ENCODE measurements at regions not wholly inside any gene's neighbourhood (a gene's known extent, or its start where the extent isn't known, plus 50 kb on each side); places are given as distances from the start of the nearest gene placed in this dataset.

DNA sequence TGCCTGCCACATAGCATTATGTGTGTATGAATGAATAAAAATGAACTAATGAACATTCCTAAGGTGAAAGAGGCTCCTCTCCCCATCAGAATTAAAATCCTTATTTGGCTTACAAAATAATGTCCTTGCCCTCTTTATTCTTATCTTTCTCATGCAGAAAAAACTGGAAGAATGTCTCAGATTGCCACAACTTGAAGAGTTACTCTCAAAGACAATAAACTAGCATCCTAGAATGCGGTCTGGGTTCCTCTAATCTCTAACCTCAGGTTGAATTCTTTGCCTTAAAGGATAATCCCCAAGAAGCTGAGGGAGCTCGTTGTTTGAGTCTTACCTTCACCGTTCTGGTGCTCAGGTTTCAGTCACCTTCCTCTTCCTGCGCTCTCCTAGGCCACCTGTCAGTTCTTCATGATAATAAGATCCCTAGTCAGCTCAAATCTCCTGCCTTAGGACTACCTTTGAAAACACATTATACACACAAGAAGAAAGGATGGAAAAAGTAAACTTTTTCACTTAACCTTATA is 147.1 kb downstream of the PHLDA1 start:
- no peak overlapping the region for H3K4me3 Mint-ChIP-seq
- no peaks in the 10 kb centered on the region for H3K9me3 Mint-ChIP-seq
- no peaks in the 10 kb centered on the region for H3K4me1 Mint-ChIP-seq
- no peak overlapping the region for H3K27ac Mint-ChIP-seq
- DNase-seq, result no peak
- H3K27me3 Mint-ChIP-seq (ENCODE audit: low read depth in 3 of 3), result peaks cover 5 to 18% (median 10%) of the 10 kb centered on the region in 3 donors
- no peaks in the 10 kb centered on the region for H3K36me3 Mint-ChIP-seq

GRCh38 chr12:75883241-75883640 is 148.3 kb downstream of the PHLDA1 start:
- no peaks in the 10 kb centered on the region for H3K36me3 Mint-ChIP-seq
- no peaks in the 10 kb centered on the region for H3K9me3 Mint-ChIP-seq
- peaks cover 2 to 15% (median 4%) of the 10 kb centered on the region in 3 donors for H3K27me3 Mint-ChIP-seq (ENCODE audit: low read depth in 3 of 3)
- DNase-seq, result no peak
- no peak overlapping the region for H3K27ac Mint-ChIP-seq
- no peak overlapping the region for H3K4me3 Mint-ChIP-seq
- H3K4me1 Mint-ChIP-seq, result no peaks in the 10 kb centered on the region

DNA sequence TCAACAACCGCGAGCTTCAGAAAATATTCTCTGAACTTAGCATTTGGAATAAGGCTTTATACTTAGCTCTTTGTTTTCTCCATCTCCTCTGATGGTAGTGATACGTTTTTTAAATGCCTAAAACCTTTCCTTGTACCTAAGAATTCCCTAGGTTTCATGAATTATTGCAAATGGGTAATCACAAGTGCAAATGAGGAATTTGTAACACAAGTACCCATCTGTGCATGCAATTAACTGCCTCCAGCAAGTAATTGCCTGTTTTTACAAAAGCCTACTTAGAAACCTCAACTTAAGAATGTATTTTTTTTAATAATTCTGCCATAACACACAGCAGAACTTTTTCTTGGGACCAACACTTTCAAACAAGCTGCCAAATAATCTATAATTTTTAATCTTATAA is 149.2 kb downstream of the PHLDA1 start:
- H3K36me3 Mint-ChIP-seq, result no peaks in the 10 kb centered on the region
- no peak overlapping the region for H3K4me3 Mint-ChIP-seq
- H3K27ac Mint-ChIP-seq, result no peak overlapping the region
- H3K27me3 Mint-ChIP-seq (ENCODE audit: low read depth in 3 of 3), result peaks cover 2 to 14% (median 4%) of the 10 kb centered on the region in 3 donors
- no peaks in the 10 kb centered on the region for H3K9me3 Mint-ChIP-seq
- DNase-seq, result no peak
- no peaks in the 10 kb centered on the region for H3K4me1 Mint-ChIP-seq

DNA sequence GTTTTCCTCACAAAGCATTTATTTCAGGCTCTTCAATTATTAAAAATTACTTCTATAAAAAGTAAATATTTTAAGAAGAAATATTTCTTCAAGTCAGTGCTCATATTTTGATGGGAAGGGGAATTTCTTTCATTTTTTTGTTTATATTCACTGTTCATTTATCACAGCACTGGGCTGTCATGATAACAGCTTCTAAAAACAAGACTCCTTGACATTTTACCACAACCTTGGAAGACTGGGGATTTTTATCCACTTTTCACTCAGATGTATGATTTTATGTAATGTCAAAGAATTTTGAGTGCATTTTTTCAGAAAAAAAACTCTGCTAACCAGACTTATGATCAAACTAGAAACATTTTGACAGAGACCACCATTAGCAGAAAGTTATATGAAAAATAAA is 149.7 kb downstream of the PHLDA1 start:
- Mint-ChIP-seq H3K4me1 (no peaks in the 10 kb centered on the region), H3K36me3 (no peaks in the 10 kb centered on the region), H3K27me3 (ENCODE audit: low read depth in 3 of 3) (peaks cover 2 to 14% (median 4%) of the 10 kb centered on the region in 3 donors), H3K4me3 (no peak overlapping the region), H3K27ac (no peak overlapping the region), H3K9me3 (no peaks in the 10 kb centered on the region)
- no peak for DNase-seq

DNA sequence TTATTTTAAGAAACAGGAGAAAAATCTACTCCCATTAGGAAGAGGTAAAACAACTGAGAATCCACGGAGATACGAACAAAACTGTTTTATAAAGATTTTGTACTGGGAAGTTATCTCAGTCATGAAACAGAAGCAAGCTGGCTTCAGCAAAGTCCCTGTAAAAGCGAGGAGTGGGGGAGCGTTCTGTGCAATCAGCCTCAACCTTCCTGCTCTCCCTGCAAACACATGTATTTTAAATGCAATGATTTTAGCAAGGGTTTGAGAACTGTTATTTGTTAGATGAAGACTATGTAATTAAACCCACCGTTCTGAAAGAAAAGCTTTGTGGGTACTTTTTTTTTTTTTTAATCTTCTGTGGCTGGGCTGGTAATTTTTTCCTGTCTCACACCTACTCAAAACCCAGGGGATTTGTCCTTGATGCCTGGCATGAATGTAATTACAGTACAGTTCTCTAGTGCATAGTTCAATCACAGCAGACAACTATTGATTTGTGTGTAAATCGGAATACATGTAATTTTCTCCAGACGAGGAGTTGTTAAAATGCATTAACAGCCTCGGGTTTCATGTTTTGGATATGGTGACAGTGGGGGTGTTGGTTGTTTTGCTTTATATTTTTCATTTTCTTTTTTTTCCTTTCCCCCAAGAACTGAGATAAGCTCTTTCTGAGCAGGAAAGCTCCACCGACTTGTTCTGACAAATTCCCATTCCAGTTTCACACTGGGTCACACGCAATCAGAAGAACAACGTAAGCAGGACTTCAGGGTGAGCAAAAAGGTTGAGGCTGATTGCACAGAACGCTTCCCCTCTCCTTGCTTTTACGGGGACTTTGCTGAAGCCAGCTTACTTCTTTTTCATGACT is 153.6 kb downstream of the PHLDA1 start:
- no peak overlapping the region for H3K27ac Mint-ChIP-seq
- H3K4me1 Mint-ChIP-seq, result no peaks in the 10 kb centered on the region
- H3K4me3 Mint-ChIP-seq, result no peak overlapping the region
- H3K36me3 Mint-ChIP-seq, result no peaks in the 10 kb centered on the region
- no peaks in the 10 kb centered on the region for H3K9me3 Mint-ChIP-seq
- H3K27me3 Mint-ChIP-seq (ENCODE audit: low read depth in 3 of 3), result peaks cover 0 to 17% (median 0%) of the 10 kb centered on the region in 3 donors
- no peak for DNase-seq

- H3K27ac Mint-ChIP-seq, result no peak overlapping the region
- no peaks in the 10 kb centered on the region for H3K36me3 Mint-ChIP-seq
- no peak for DNase-seq
- no peaks in the 10 kb centered on the region for H3K9me3 Mint-ChIP-seq
- H3K4me3 Mint-ChIP-seq, result no peak overlapping the region
- H3K27me3 Mint-ChIP-seq (ENCODE audit: low read depth in 3 of 3), result peaks cover 0 to 21% (median 0%) of the 10 kb centered on the region in 3 donors
- no peaks in the 10 kb centered on the region for H3K4me1 Mint-ChIP-seq
Observed at GRCh38 chr12:75876832-75877762, 154.5 kb downstream of the PHLDA1 start.

- Mint-ChIP-seq H3K4me3 (no peak overlapping the region), H3K36me3 (no peaks in the 10 kb centered on the region), H3K4me1 (no peaks in the 10 kb centered on the region), H3K27ac (no peak overlapping the region), H3K27me3 (ENCODE audit: low read depth in 3 of 3) (peaks cover 0 to 15% (median 0%) of the 10 kb centered on the region in 3 donors), H3K9me3 (no peaks in the 10 kb centered on the region)
- no peak for DNase-seq
Observed at GRCh38 chr12:75874441-75874840, 157.1 kb downstream of the PHLDA1 start.

DNA sequence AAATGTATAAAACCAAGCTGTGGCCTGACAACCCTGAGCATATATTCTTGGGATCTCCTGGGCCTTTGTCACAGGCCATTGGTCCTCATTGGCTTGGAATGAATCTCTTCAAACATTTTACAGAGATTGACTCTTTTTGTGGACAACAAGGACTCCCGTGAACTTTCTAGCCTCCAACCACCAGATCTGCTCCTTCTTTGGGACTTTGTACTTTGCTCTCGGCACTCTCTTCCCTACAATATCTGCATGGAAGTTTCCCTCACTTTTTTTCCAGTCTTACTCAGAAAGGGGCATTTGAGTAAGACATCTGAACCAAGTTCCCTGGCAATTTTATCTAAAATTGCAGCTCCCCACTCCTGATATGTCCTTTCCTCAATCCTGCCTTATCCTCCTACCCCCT is 158.8 kb downstream of the PHLDA1 start:
- no peak overlapping the region for H3K27ac Mint-ChIP-seq
- H3K36me3 Mint-ChIP-seq, result no peaks in the 10 kb centered on the region
- H3K27me3 Mint-ChIP-seq (ENCODE audit: low read depth in 3 of 3), result peaks cover 0 to 15% (median 0%) of the 10 kb centered on the region in 3 donors
- no peak for DNase-seq
- no peaks in the 10 kb centered on the region for H3K4me1 Mint-ChIP-seq
- H3K9me3 Mint-ChIP-seq, result no peaks in the 10 kb centered on the region
- no peak overlapping the region for H3K4me3 Mint-ChIP-seq

DNA sequence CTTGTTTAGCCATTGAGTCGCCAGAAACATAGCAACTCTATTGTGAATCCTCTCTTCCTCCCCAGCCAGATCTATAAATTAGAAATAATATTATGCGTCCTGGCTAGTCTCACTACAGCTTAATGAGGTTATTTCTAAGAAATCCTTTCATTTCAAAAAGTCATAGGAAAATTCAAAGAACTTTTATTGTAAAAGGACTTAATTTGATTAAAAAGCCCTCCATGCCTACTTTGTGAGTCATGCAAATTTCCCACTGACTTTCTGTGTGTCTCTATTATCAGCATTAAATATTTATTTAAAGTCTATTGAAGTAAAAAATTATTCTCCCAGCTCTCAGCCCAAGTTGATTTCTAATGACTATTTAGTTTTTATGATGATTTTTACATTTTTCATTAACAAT is 160.7 kb downstream of the PHLDA1 start:
- Mint-ChIP-seq H3K4me1 (no peaks in the 10 kb centered on the region), H3K4me3 (no peak overlapping the region), H3K9me3 (no peaks in the 10 kb centered on the region), H3K27ac (no peak overlapping the region), H3K27me3 (ENCODE audit: low read depth in 3 of 3) (peaks cover 0 to 14% (median 1%) of the 10 kb centered on the region in 3 donors), H3K36me3 (no peaks in the 10 kb centered on the region)
- DNase-seq, result no peak

- Mint-ChIP-seq H3K27ac (no peak overlapping the region), H3K4me1 (no peaks in the 10 kb centered on the region), H3K9me3 (no peaks in the 10 kb centered on the region), H3K27me3 (ENCODE audit: low read depth in 3 of 3) (peaks cover 0 to 7% (median 1%) of the 10 kb centered on the region in 3 donors), H3K36me3 (no peaks in the 10 kb centered on the region), H3K4me3 (no peak overlapping the region)
- DNase-seq, result no peak
Observed at GRCh38 chr12:75868501-75868900, 163.1 kb downstream of the PHLDA1 start.

GRCh38 chr12:75865315-75865714 is 166.3 kb downstream of the PHLDA1 start:
- Mint-ChIP-seq H3K4me3 (no peak overlapping the region), H3K27me3 (ENCODE audit: low read depth in 3 of 3) (peaks cover 0 to 2% (median 1%) of the 10 kb centered on the region in 3 donors), H3K9me3 (no peaks in the 10 kb centered on the region), H3K4me1 (no peaks in the 10 kb centered on the region), H3K36me3 (no peaks in the 10 kb centered on the region), H3K27ac (no peak overlapping the region)
- no peak for DNase-seq

DNA sequence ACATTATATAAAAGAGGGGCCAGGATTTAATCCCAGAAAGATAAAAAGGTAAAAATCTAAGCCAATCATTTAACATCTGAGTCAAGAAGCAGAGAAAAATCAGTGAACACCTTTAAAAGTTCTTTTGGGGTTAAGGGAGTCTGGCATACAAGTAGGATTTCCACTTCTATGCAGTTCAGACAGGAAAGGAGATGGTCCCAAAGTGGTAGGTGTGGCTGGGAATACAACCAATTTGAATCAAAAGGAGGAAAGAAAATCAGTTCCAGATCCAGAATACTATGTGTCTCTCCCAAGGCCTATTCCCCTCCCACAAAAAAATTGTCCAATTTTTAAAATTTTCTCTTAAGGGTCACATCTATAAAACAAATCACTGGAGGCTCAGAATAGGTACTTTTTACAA is 167.4 kb downstream of the PHLDA1 start:
- Mint-ChIP-seq H3K27ac (no peak overlapping the region), H3K4me1 (no peaks in the 10 kb centered on the region), H3K9me3 (no peaks in the 10 kb centered on the region), H3K4me3 (no peak overlapping the region), H3K27me3 (ENCODE audit: low read depth in 3 of 3) (peaks cover 0 to 2% (median 1%) of the 10 kb centered on the region in 3 donors), H3K36me3 (no peaks in the 10 kb centered on the region)
- no peak for DNase-seq

DNA sequence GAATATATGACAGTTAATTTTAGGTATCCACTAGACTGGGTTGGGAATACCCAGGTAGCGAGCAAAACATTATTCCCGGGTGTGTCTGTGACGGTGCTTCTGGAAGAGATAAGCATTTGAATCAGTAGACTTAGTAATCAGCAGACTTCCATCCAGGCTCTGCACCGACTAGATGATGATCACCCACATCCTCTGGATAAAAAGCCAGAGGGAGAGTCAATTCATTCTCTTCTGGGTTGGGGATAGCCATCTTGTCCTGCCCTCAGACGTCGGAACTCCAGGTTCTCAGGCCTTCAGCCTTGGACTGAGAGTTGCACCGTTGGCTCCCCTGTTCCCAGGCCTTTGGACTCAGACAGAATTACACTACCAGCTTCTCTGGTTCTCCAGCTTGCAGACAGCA is 168.0 kb downstream of the PHLDA1 start:
- Mint-ChIP-seq H3K27me3 (ENCODE audit: low read depth in 3 of 3) (peaks cover 0 to 2% (median 1%) of the 10 kb centered on the region in 3 donors), H3K9me3 (no peaks in the 10 kb centered on the region), H3K27ac (no peak overlapping the region), H3K4me1 (no peaks in the 10 kb centered on the region), H3K4me3 (no peak overlapping the region), H3K36me3 (no peaks in the 10 kb centered on the region)
- DNase-seq, result no peak

Data from immature natural killer cell (primary cell).